Panc1 (cell line): ENCODE measurements at regions not wholly inside any gene's neighbourhood (a gene's known extent, or its start where the extent isn't known, plus 50 kb on each side); places are given as distances from the start of the nearest gene placed in this dataset.

Source experiments
- ATAC-seq: fragments of 200-7000 bp; cut with Tn5 transposase; 2 replicates; pipeline ENCODE4 v1.9.1; 2020; ENCODE audit warnings: mild to moderate bottlenecking, moderate library complexity
- BruUV-seq: library from RNA; stranded (reverse); fragments of 400-500 nt; replicated peaks from 2 replicates; lab custom pipeline; 2021; lab: Mats Ljungman, UMichigan
- CTCF ChIA-PET: fragments of 300-600 bp; sonication (Branson Sonifier 250); formaldehyde crosslinking; loops from one replicate; lab custom pipeline; 2022; ENCODE audit warnings: antibody characterized with exemption; lab: Charles Lee
- POLR2A ChIA-PET: fragments of 300-600 bp; sonication (Branson Sonifier 250); formaldehyde crosslinking; loops from one replicate; lab custom pipeline; 2022; ENCODE audit warnings: antibody characterized with exemption; lab: Charles Lee
- DNase-seq: peaks from one replicate; pipeline ENCODE4 v3.0.0-alpha.2; 2010; ENCODE audit warnings: low read depth, low spot score
- H3K27ac ChIP-seq: 2 replicates; pipeline ENCODE4 v1.5.1; 2011; ENCODE audit warnings: mild to moderate bottlenecking, low read length, inconsistent platforms
- H3K27me3 ChIP-seq: fragments of 200-500 bp; sonication (Bioruptor generic); 2 replicates; pipeline ENCODE4 v1.6.0; 2014; ENCODE audit warnings: low read length, inconsistent platforms; ENCODE audit not compliant: control insufficient read depth, insufficient read depth
- H3K36me3 ChIP-seq: fragments of 200-500 bp; sonication (Bioruptor generic); 2 replicates; pipeline ENCODE4 v1.5.1; 2014; ENCODE audit warnings: inconsistent platforms, mild to moderate bottlenecking, low read length, moderate library complexity; ENCODE audit not compliant: control insufficient read depth, insufficient read depth
- H3K4me1 ChIP-seq: 2 replicates; pipeline ENCODE4 v1.5.1; 2011; ENCODE audit warnings: inconsistent platforms, mild to moderate bottlenecking, low read length, moderate library complexity; ENCODE audit not compliant: control insufficient read depth, insufficient read depth
- H3K4me3 ChIP-seq, 2 experiments: 2 replicates each; pipeline ENCODE4 v1.5.1; 2011 to 2012; ENCODE audit warnings: low read depth in 2 of 2, low read length in 2 of 2, mild to moderate bottlenecking in 2 of 2, inconsistent platforms in 1 of 2, moderate library complexity in 1 of 2
- H3K9me3 ChIP-seq: fragments of 200-500 bp; sonication (Bioruptor generic); 2 replicates; pipeline ENCODE4 v1.5.1; 2014; ENCODE audit warnings: low read depth, mild to moderate bottlenecking, inconsistent platforms, low read length, moderate library complexity; ENCODE audit not compliant: control insufficient read depth, insufficient read depth
- POLR2AphosphoS5 ChIP-seq: IDR thresholded peaks from 2 replicates; pipeline ENCODE4 v1.6.1; 2012; ENCODE audit warnings: mild to moderate bottlenecking, low read depth, low read length, moderate library complexity
- REST ChIP-seq, 2 experiments: IDR thresholded peaks; 2 replicates each; pipeline ENCODE4 v1.6.1; 2011 to 2012; ENCODE audit warnings: low read depth in 2 of 2, control low read depth in 1 of 2, low read length in 1 of 2, mild to moderate bottlenecking in 1 of 2, moderate library complexity in 1 of 2; ENCODE audit not compliant: insufficient read depth in 1 of 2
- SIN3A ChIP-seq: IDR thresholded peaks from 2 replicates; pipeline ENCODE4 v1.6.1; 2012; ENCODE audit warnings: low read depth, mild to moderate bottlenecking, low read length, moderate library complexity, borderline replicate concordance; ENCODE audit not compliant: insufficient read depth
- TCF7L2 ChIP-seq: IDR thresholded peaks from 2 replicates; pipeline ENCODE4 v1.6.1; 2011; ENCODE audit warnings: mild to moderate bottlenecking, low read depth, low read length, inconsistent platforms
- in situ Hi-C: cut with HindIII; loops from 2 replicates; pipeline ENCODE4 v1.10.0; 2016; ENCODE audit warnings: low sequenced_read_pairs, low pct_unique_long_range_greater_than_20kb
- intact Hi-C: fragments of 100-400 bp; cut with micrococcal nuclease; formaldehyde crosslinking; loops from one replicate; pipeline ENCODE4 v1.10.0; 2022; ENCODE audit not compliant: unreplicated experiment
- TF ChIP-seq, protein P1 (sequence below): fragments of 450-650 bp; IDR thresholded peaks from 2 replicates; pipeline ENCODE4 v1.5.1; 2017; ENCODE audit warnings: mild to moderate bottlenecking

- H3K4me1 ChIP-seq = no peaks in the 10 kb centered on the region
- ChIA-PET CTCF (no interaction called here), POLR2A (no interaction called here)
- no peaks in the 10 kb centered on the region for H3K36me3 ChIP-seq
- no peak for DNase-seq
- H3K4me3 ChIP-seq = no peak overlapping the region
- no peak for ATAC-seq
- intact Hi-C loops (no loop called here), in situ Hi-C loops (no loop called here)
- no TSS peak for BruUV-seq
- TF ChIP-seq TCF7L2 (no peak), SIN3A (no peak), REST (IDR thresholded peaks at IDR 0.05; ENCODE audit: insufficient read depth in 1 of 2, low read depth in 2 of 2, low read length in 1 of 2) (no peak), POLR2AphosphoS5 (no peak)
- TF ChIP-seq, protein P1, sequence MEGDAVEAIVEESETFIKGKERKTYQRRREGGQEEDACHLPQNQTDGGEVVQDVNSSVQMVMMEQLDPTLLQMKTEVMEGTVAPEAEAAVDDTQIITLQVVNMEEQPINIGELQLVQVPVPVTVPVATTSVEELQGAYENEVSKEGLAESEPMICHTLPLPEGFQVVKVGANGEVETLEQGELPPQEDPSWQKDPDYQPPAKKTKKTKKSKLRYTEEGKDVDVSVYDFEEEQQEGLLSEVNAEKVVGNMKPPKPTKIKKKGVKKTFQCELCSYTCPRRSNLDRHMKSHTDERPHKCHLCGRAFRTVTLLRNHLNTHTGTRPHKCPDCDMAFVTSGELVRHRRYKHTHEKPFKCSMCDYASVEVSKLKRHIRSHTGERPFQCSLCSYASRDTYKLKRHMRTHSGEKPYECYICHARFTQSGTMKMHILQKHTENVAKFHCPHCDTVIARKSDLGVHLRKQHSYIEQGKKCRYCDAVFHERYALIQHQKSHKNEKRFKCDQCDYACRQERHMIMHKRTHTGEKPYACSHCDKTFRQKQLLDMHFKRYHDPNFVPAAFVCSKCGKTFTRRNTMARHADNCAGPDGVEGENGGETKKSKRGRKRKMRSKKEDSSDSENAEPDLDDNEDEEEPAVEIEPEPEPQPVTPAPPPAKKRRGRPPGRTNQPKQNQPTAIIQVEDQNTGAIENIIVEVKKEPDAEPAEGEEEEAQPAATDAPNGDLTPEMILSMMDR = no peak
- no peak overlapping the region for H3K27ac ChIP-seq
- H3K27me3 ChIP-seq = no peaks in the 10 kb centered on the region
- H3K9me3 ChIP-seq = peaks cover 7% of the 10 kb centered on the region; the same call in 1 of the 2 replicates
Measured at GRCh38 chr7:52825611-52826010, 209.8 kb upstream of the POM121L12 start.

- no TSS peak for BruUV-seq
- Histone ChIP-seq H3K4me3 (no peak overlapping the region), H3K36me3 (no peaks in the 10 kb centered on the region), H3K4me1 (no peaks in the 10 kb centered on the region), H3K9me3 (no peaks in the 10 kb centered on the region), H3K27me3 (no peaks in the 10 kb centered on the region), H3K27ac (no peak overlapping the region)
- in situ Hi-C loops = no loop called here
- POLR2A ChIA-PET = no interaction called here
- DNase-seq = no peak
- CTCF ChIA-PET = no interaction called here
- no peak for TF ChIP-seq TCF7L2
- no peak for TF ChIP-seq SIN3A
- ATAC-seq = no peak
- intact Hi-C loops = no loop called here
Measured at GRCh38 chr7:52811537-52811936, 223.9 kb upstream of the POM121L12 start.

GRCh38 chr7:52799817-52800216 lies 235.6 kb upstream of the POM121L12 start:
- H3K4me1 ChIP-seq = no peaks in the 10 kb centered on the region
- intact Hi-C loops (no loop called here), in situ Hi-C loops (no loop called here)
- H3K9me3 ChIP-seq = no peaks in the 10 kb centered on the region
- DNase-seq (no peak), ATAC-seq (no peak)
- no TSS peak for BruUV-seq
- no peaks in the 10 kb centered on the region for H3K27me3 ChIP-seq
- no peak for TF ChIP-seq POLR2AphosphoS5
- no peak for TF ChIP-seq TCF7L2
- TF ChIP-seq, protein P1 = no peak
- no peak for TF ChIP-seq REST (IDR thresholded peaks at IDR 0.05; ENCODE audit: insufficient read depth in 1 of 2, low read depth in 2 of 2, low read length in 1 of 2)
- TF ChIP-seq SIN3A = no peak
- no peak overlapping the region for H3K27ac ChIP-seq
- no peak overlapping the region for H3K4me3 ChIP-seq
- CTCF ChIA-PET = no interaction called here
- POLR2A ChIA-PET = interaction anchor here (0.6 kb wide), 1 partner anchor 460 kb away, joined by 5 read pairs; no protein-coding TSS in a partner anchor
- H3K36me3 ChIP-seq = no peaks in the 10 kb centered on the region
